HG02943 (cell line): ENCODE measurements at regions not wholly inside any gene's neighbourhood (a gene's known extent, or its start where the extent isn't known, plus 50 kb on each side); places are given as distances from the start of the nearest gene placed in this dataset.

Experiments
- ATAC-seq: cut with Tn5 transposase; IDR thresholded peaks from one replicate; pipeline ENCODE4 v1.9.1; 2021; ENCODE audit warnings: mild to moderate bottlenecking, low read depth, moderate library complexity; ENCODE audit not compliant: unreplicated experiment

DNA sequence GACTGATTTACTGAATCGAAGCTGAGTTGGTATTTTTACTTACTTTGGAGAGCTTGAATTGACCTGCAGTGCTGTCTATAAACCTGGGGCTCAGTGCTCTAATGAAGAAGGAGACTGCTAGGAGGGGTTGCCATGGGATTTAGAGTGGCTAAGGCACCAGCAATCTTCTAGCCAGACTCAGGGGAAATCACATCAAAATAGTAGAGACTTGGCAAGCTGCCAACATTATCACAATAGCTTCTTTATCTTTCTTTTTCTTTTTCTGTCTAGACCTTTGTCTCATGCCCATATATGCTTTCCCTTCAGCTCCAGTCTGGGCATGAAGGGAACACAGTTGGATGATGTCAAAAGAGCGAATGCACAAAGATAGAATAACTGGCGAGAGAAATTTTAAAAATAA is 301.1 kb upstream of the DPYD start:
- no peak for ATAC-seq

DNA sequence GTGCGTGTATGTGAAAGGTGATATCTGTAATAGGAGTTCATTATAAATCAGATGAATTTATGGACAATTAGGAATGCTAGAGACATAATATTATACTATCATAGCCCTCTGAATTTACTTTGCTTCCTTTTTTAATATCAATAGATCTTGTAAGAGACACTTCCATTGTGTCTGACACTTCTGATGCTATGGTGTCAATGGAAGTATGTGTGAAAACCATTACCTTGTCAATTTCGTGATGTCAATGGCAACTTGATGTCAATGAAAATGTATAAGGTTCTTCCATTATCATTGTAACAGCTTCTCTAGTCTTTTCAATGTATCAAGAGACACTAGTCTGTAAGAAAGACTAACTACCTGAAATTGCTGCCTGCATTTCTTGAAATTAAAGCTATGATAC is 296.8 kb upstream of the DPYD start:
- no peak for ATAC-seq

DNA sequence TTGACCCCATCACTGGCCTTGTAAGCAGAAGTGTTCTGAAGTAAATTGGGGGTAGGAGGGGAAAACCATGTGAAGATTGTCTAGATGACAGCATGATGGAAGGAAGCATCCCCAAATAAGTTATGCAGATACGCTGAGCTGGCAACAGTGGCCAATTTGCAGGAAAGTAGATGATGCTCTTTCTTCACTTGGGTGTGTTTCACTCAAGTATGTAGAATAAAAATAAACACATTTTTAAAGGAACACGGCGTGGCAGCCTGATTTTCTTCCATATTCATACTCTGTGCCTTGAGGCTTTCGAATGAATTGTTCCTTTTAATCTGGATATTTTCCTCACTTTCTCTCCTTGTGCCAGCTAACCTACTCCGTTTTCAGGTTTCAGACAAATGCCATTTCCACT is 295.5 kb upstream of the DPYD start:
- no peak for ATAC-seq

DNA sequence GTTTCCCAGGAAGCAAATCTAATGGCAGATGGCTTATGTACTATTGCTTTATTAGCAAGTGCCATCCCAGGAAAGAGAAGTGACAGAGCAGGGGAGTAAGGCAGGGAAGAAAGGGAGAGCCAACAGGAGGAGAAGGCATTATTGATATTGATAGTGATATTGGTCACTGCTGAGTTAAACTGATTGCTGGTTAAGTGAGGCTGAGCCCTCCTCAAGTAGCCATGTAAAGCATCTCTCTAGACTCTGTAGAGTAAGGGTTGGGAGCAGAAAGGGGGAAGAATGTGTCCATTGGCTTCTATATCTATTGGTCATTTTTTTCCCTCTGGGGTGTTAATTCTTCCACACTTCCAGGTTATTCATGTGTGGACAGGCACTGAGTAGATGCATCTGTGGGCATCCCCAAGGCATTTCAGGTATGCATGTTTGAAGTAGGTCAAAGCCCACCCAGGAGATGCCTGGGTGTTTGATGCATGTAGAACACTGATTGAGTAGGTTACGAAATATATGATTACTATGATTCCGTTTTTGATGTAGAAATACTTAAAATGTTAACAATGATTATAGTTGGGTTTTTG is 290.5 kb upstream of the DPYD start:
- ATAC-seq: no peak

DNA sequence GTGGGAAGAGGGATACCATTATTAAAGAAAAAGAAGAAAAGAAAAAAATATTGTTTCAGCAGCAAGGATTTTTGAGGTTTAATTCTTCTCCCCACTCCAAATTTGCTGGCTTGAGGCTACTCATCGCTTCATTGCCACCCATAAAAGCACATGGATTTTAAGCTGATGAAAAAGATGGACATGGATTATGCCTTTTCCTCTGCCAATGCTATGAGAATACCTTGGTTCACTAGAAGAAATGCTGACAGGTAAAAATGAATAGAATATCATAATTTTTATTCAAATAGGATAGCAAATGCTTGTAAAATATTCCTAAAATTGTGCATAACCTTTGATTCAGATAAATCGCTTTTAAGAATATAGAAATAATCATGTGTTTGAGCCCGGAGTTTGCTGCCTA is 289.7 kb upstream of the DPYD start:
- ATAC-seq: no peak

DNA sequence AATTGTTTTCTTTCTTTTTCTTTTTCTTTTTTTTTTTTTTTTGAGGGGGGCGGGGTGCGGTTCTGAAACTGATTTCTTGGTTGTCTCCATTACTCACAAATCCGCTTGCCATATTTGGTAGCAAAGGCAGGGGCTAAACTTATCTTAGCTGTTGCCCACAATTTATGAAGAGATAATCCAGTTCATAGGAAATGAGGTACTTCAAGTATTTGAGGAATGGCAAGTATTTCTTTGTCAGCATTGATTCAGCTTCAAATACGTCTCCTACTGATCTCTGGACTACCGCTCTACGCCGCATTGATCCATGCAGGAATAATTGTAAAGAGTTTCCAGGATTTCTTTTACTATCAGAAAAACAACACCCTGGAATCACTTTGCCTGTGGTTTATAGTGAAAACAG is 289.2 kb upstream of the DPYD start:
- ATAC-seq: no peak

DNA sequence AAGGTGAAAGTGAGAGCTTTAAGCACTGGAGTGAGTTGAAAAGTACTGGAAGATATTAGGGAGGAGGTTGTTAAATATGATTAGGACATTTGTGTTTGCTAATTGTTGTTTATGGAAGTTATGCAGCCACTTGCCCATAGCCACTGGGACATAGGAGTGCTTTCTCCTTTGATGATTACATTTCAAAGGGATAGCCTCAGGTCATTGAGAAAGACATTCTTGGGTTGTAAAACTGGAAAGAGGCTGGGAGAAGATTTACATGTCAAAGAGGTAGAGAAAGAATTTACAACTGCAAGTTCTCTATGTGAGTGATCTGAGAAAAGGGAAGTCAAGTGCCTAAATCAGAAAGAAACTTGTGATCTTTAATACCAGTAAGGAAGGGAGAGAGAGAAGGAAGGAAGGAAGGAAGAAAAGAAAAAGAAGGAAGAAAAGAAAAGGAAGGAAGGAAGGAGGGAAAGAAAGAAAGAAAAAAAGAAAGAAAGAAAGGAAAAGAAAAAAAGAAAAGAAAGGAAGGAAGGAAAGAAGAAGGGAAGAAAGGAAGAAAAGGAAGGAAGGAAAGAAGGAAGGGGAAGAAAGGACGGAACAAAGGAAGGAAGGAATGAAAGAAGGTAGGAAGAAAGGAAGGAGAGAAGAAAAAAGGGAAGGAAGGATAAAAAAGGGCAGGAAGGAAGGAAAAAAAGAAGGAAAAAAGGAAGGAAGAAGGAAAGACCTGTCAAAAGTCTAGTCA is 284.6 kb upstream of the DPYD start:
- no peak for ATAC-seq

DNA sequence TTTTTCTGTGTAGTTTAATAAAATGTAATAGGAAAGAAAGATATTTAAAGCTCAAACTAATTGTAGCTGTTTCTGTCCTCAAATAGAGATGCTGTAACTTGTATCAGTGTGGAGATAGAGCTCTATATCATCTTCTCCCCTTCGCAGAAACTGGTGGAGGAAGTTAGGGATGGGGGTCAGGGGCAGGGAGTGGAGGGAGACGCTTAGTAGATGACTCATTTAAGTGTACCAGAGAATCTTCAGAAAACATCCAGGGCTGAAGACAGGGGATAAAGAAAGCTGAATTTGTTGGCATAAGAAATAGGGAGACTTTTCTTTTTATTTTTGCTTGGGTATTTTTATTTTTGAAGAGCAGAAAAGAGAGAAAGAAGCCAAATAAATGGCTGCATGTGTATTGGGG is 282.6 kb upstream of the DPYD start:
- ATAC-seq: no peak

DNA sequence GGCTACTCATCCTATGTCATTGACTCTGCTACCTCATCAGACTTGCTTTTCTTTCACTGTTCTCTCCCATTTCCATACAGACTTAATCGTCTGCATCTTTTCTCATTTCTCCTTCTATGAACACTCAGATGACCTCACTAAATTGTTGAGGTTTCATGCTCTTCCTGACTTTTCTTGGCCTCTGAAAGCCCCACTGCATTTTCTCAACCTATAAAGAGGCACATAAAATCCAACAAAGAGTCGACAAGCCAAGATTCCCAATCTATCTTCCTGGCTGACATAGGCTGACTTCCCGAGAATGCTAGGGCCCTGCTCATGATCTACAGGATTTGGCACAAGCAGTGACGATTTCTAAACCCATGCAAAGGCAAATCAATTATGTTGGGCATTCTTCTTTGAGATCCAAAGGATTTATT is 280.8 kb upstream of the DPYD start:
- no peak for ATAC-seq

DNA sequence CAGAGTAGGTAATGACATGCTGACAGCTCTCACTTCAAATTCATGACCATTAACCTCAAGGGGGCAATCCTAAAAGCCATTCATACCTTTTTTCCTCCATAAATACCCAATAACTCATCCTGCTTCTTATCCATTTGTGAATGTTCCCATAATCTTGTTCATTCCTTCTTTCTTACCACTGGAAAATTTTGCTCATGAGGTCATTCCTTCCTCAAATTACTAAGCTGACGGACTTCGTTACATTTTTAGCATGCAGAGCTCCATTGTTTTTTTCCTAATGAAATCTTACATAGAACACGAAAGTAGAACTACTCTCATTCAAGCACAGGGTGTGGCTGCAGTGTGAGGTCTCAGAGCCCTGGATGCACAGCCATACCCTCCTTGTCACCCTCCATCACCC is 276.5 kb upstream of the DPYD start:
- no peak for ATAC-seq

DNA sequence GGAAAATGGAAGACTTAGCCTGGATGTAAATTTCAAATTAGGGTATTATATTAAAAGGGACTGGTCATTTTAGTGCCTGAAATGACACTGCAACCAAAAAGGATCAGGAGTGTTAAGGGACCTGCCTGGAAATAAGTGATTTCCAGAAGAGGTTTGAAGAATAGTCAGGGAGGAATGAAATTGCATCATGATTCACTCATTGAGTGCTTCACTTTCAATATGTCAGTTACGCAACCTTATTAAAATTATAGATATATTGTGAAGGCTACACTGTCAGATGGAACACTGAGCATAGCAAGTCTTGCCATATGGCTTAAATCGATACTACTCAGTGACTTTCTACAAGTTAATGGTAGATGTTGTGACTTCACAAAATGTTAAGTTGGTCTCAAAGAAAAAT is 275.2 kb upstream of the DPYD start:
- no peak for ATAC-seq

DNA sequence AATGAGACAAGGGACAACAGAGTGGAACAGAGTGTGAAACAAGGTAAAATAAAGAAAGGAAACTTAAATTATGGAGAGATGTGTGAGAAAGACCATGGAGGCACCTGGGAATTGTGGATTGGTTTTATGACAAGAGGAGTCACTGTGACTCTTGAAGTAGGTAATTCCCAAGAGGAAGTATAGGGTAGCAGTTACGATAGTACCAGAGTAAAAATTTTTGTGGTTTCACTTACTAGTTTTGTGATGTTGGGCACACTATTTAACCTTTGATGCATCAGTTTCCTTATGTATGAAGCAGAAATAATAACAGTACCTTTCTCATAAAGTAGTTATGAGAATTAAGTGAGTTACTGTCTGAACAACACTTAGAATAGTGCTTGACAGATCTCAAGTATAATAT is 267.9 kb upstream of the DPYD start:
- ATAC-seq: no peak

DNA sequence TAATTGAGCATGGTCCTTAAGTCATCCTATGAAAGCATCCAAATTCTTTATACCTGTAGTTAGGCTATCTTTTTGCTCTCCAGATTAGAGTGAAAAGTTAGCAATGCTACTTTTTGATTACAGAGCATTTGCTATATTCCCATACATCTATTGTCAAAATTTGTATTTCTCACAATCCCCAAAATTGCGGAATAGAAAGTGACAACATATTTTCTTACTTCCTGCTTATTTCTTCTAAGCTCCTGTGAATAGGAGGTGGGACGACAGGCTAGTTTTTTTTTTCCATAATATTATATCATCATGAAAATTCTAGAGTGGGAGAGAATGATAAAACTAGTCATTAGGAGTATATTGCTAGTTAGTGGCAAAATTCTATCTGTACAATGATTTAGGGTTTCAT is 264.0 kb upstream of the DPYD start:
- ATAC-seq: no peak

DNA sequence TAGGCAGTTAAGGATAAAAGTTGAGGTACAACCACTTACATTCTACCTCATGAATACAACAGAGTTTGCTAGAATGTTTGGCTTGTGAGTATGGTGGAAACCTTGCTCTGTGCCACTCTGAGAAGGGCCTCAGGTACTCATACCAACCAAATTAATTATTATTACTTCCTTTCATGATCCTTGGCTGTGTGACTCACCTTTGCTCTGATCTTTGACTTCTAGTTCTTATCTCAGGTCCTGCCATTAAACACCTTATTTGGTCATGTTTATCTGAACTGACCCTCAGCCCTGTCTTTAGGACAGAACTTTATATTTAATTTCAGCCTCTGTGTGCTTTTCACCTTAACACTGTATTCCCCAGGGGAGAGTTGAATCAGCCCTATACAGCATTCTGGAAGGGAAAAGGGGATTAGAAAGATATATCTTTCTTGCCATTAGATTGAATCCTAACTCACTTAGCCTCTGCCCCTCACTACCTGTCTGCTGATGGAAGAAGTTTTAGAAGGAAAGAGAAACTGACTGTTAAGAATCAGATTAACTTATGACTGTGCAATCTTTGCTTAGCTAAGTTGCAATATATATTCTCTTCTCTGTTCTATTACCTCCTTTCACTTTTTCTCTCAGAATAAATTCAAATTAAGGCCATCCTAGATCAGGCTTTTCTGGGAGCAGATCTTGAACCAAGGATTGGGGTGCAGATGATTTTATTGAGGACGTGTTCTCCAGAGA is 260.4 kb upstream of the DPYD start:
- ATAC-seq: no peak

DNA sequence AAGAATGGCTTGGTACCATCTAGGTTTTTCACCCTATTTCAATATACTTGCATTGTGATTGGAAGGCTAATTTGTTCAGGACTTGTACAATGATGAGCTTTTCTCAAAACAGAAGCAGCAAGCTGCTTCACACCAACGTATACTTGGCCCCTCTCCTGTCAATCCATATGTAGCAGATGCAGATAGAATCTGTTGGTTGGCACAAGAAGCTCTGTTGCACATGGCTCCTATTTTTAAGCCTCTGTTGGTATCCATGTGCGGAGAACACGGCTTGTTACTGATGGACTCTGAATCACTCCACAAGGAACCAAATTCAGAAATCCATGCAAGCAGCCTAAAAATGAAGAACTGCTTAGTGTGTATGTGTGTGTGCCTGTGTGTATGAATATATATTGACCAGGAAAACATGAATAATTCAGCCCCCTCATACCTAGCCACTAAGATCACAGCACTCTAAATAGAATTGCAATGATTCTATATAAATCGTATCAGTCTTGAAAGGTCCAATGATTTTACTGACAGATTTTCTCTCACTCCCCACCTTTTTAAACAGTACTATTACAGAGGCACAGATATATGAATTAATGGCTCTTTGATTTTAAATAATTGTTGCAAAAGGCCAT is 258.4 kb upstream of the DPYD start:
- ATAC-seq: no peak

DNA sequence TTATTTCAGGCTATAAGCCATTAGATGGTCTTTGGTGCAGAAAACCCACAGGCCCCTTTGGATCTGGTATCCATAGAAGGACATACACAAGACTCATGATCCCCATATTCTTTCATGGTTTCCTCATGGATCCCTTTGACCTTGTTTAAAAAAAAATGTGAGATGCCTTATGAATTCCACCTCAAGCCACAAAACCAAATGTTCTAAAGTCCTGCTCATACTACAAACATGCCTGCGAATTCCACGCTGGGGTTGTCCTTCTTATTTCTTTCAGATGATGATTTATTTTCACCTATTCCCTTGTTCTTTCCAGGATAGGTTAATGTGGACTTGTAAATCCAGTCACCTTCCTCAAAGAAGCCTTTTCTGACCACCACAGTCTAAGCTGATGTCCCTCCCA is 256.9 kb upstream of the DPYD start:
- ATAC-seq: no peak

DNA sequence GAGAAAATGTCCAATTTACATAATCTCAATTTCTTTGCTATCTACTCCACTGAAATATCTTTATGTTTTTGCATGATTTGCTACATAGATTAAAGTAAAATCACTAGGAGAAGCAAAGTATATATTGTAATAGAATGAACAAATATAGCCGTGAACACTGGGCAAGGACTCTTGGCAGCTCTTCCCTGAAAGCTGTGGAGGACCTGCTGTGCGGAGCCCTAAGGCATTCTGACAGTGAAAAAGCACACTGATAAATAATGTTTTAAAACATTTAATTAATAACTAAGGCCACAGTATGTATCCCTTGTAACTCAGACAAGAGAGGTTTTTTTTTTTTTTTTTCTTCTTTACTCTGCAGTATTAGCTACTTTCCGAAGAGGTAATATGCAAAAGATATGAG is 256.1 kb upstream of the DPYD start:
- ATAC-seq: no peak

DNA sequence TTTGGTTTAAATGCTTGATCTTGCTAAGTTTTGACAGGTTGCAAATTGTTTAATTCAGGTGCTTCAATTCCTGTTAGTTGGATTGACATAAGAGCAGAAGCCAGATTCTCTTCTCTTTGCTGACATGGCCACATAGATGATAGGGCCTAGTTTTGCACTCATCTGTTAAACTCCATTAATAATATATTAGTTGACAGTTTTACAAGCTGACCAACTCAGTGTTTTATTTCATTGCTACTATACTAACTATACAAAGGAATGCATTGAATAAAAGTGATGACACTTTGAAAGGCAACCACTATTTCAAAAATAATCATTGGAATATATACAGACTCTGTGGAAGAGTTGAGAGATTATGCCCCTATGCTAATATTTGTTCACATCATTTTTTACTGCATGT is 255.6 kb upstream of the DPYD start:
- ATAC-seq: no peak

DNA sequence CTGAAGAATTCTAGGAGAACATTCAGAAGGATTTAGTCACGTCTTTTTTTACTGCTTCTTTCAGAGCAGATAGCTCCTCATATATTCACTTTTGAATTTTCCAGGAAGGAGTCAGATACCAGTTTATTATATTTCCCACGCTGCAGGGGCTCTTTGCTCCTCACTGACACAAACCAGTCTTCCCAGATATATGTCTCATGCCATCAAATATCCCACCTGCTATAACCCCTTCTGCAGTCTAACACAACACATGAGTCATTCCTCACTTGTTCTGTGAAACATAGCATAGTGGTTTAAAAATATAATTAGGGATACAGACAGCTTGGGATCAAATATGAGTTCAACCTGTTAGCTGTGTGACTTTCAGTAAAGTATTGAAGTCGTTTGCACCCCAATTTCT is 251.7 kb upstream of the DPYD start:
- no peak for ATAC-seq

DNA sequence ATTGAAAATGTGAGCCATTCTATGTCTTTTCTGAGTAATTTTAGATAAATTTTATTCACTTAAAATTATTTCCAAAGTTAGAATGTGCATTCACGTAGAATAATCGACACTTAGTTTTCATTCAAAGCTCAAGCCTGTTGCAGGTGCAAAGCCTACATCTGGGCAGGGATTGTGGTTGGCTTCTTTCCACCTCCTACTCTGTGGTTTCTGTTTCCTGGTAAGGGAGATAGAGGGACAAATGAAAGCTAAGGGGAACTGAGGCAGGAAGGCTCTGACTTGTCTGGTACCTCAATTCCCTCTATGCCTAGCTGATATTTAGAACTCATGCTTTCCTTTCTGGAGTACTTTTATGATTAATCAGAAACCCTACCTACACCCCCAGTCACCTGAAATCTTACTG is 251.2 kb upstream of the DPYD start:
- ATAC-seq: no peak

DNA sequence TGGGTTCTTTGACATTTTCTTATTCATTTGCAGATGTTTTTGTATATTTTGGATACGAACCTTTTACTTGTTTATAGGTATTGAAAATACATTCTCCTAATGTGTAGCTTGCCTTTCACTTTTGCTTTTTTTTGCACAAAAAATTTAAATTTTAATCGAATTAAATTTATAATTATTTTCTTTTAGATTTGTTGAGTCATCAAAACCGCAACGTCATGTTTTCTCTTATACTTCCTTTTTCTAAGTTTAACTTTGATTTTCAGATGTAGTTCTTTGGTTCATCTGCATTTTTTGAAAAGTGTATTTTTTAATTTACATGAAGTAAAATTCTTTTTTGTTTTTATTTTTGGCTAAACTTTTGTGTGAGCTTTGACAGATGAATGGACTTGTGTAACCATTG is 243.7 kb upstream of the DPYD start:
- no peak for ATAC-seq
